Upper lobe of left lung (tissue), 4 donors: ENCODE measurements at regions not wholly inside any gene's neighbourhood (a gene's known extent, or its start where the extent isn't known, plus 50 kb on each side); places are given as distances from the start of the nearest gene placed in this dataset.

Experiments used
- POLR2A ChIP-seq, 4 donors: fragments of 450-650 bp; IDR thresholded peaks; one replicate each; pipeline ENCODE4 v1.5.1; 2016 to 2017; ENCODE audit warnings: antibody characterized with exemption in 4 of 4, mild to moderate bottlenecking in 2 of 4
- TF ChIP-seq, protein P1 (sequence below), 6 experiments: fragments of 450-650 bp in 4 of 6; fragments of 200-600 bp in 2 of 6; sonication (generic) in 2 of 6; IDR thresholded peaks; one replicate each; pipeline ENCODE4 v1.5.1; 2016 to 2019; ENCODE audit warnings: antibody characterized with exemption in 6 of 6

DNA sequence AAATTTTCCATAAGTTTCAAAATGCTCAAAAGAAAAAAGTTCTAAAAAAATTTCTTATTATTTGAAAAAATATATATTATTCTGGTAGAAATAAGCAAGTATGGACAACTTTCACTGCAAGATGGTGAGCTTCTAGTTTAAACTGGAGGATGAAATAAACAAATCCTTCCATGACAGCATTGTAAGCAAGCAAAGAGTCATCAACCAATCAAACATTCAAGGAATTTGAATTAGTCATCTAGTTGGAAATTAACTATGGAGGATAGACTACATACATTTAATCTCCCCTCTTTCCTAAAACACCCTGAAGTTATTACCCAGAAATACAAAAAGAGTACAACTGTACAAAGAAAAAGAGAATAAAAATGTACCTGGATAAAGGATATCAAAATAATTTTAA is 51.0 kb upstream of the IRX5 start:
- TF ChIP-seq POLR2A (IDR thresholded peaks at IDR 0.05) = no peak
- TF ChIP-seq, protein P1, sequence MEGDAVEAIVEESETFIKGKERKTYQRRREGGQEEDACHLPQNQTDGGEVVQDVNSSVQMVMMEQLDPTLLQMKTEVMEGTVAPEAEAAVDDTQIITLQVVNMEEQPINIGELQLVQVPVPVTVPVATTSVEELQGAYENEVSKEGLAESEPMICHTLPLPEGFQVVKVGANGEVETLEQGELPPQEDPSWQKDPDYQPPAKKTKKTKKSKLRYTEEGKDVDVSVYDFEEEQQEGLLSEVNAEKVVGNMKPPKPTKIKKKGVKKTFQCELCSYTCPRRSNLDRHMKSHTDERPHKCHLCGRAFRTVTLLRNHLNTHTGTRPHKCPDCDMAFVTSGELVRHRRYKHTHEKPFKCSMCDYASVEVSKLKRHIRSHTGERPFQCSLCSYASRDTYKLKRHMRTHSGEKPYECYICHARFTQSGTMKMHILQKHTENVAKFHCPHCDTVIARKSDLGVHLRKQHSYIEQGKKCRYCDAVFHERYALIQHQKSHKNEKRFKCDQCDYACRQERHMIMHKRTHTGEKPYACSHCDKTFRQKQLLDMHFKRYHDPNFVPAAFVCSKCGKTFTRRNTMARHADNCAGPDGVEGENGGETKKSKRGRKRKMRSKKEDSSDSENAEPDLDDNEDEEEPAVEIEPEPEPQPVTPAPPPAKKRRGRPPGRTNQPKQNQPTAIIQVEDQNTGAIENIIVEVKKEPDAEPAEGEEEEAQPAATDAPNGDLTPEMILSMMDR (IDR thresholded peaks at IDR 0.05) = no peak
